Memory B cell (primary cell): ENCODE measurements at regions not wholly inside any gene's neighbourhood (a gene's known extent, or its start where the extent isn't known, plus 50 kb on each side); places are given as distances from the start of the nearest gene placed in this dataset.

ENCODE experiments used
- ATAC-seq: fragments of 150-1000 bp; cut with Tn5 transposase; 2 replicates; pipeline ENCODE4 v1.10.0; 2021; ENCODE audit warnings: low read depth, mild to moderate bottlenecking, moderate library complexity
- DNase-seq, 2 donors: peaks; one replicate each; pipeline ENCODE4 v3.0.0; 2022; ENCODE audit warnings: low spot score in 2 of 2
- H3K27ac Mint-ChIP-seq: one replicate; pipeline ENCODE4 v1.8.0; 2022; ENCODE audit warnings: mild to moderate bottlenecking, moderate library complexity, mixed read lengths
- H3K27me3 Mint-ChIP-seq: one replicate; pipeline ENCODE4 v1.8.0; 2022; ENCODE audit warnings: mixed read lengths
- H3K36me3 Mint-ChIP-seq: one replicate; pipeline ENCODE4 v1.8.0; 2022; ENCODE audit warnings: mild to moderate bottlenecking, mixed read lengths
- H3K4me1 Mint-ChIP-seq: one replicate; pipeline ENCODE4 v1.8.0; 2022; ENCODE audit warnings: mixed read lengths
- H3K4me3 Mint-ChIP-seq: one replicate; pipeline ENCODE4 v1.8.0; 2022; ENCODE audit warnings: mild to moderate bottlenecking, moderate library complexity, mixed read lengths
- H3K9me3 Mint-ChIP-seq: one replicate; pipeline ENCODE4 v1.8.0; 2022; ENCODE audit warnings: mixed read lengths

- DNase-seq = no peak
- peaks cover 18% of the 10 kb centered on the region for H3K36me3 Mint-ChIP-seq
- no peak for ATAC-seq
- no peak overlapping the region for H3K4me3 Mint-ChIP-seq
- H3K27ac Mint-ChIP-seq = no peak overlapping the region
- no peaks in the 10 kb centered on the region for H3K27me3 Mint-ChIP-seq
- no peaks in the 10 kb centered on the region for H3K9me3 Mint-ChIP-seq
- peaks cover 12% of the 10 kb centered on the region for H3K4me1 Mint-ChIP-seq
These were observed 71.6 kb downstream of the BOLA3 start for GRCh38 chr2:74076074-74076470.

GRCh38 chr2:74077636-74078035 is 70.1 kb downstream of the BOLA3 start:
- no peaks in the 10 kb centered on the region for H3K27me3 Mint-ChIP-seq
- no peak for DNase-seq

GRCh38 chr2:74078466-74078865 is 69.2 kb downstream of the BOLA3 start:
- ATAC-seq (no peak), DNase-seq (no peak)
- Mint-ChIP-seq H3K27me3 (no peaks in the 10 kb centered on the region), H3K4me3 (no peak overlapping the region), H3K9me3 (no peaks in the 10 kb centered on the region), H3K27ac (no peak overlapping the region), H3K36me3 (peaks cover 26% of the 10 kb centered on the region), H3K4me1 (peaks cover 9% of the 10 kb centered on the region)

More at GRCh38 chr2:74077636-74078035, 70.1 kb downstream of the BOLA3 start:
- Mint-ChIP-seq H3K36me3 (peaks cover 23% of the 10 kb centered on the region), H3K9me3 (no peaks in the 10 kb centered on the region), H3K4me1 (peaks cover 10% of the 10 kb centered on the region), H3K27ac (no peak overlapping the region), H3K4me3 (no peak overlapping the region)
- no peak for ATAC-seq

GRCh38 chr2:74079522-74080341 is 68.0 kb downstream of the BOLA3 start:
- Mint-ChIP-seq H3K9me3 (no peaks in the 10 kb centered on the region), H3K4me3 (peak overlapping the region; percentile 47), H3K36me3 (peaks cover 17% of the 10 kb centered on the region), H3K27ac (peak overlapping the region; percentile 76), H3K4me1 (peaks cover 9% of the 10 kb centered on the region), H3K27me3 (no peaks in the 10 kb centered on the region)
- DNase-seq (peak; percentile 21 to 30), ATAC-seq (peak; percentile 85)

- Mint-ChIP-seq H3K27me3 (no peaks in the 10 kb centered on the region), H3K9me3 (no peaks in the 10 kb centered on the region), H3K4me1 (peaks cover 9% of the 10 kb centered on the region), H3K36me3 (peaks cover 17% of the 10 kb centered on the region), H3K27ac (peak overlapping the region; percentile 76), H3K4me3 (peak overlapping the region; percentile 47)
- DNase-seq (no peak), ATAC-seq (peak; percentile 63)
These were observed 67.4 kb downstream of the BOLA3 start for GRCh38 chr2:74080346-74080745.

GRCh38 chr2:74081030-74081762 is 66.5 kb downstream of the BOLA3 start:
- Mint-ChIP-seq H3K4me3 (no peak overlapping the region), H3K4me1 (peaks cover 12% of the 10 kb centered on the region), H3K27me3 (no peaks in the 10 kb centered on the region), H3K9me3 (no peaks in the 10 kb centered on the region), H3K36me3 (peaks cover 20% of the 10 kb centered on the region), H3K27ac (no peak overlapping the region)
- ATAC-seq (no peak), DNase-seq (no peak)

- Mint-ChIP-seq H3K36me3 (peaks cover 18% of the 10 kb centered on the region), H3K27ac (no peak overlapping the region)
- no peak for DNase-seq
These were observed 66.0 kb downstream of the BOLA3 start for GRCh38 chr2:74081763-74082110.

GRCh38 chr2:74083750-74084149 is 64.0 kb downstream of the BOLA3 start:
- DNase-seq (no peak), ATAC-seq (no peak)
- Mint-ChIP-seq H3K27me3 (no peaks in the 10 kb centered on the region), H3K9me3 (no peaks in the 10 kb centered on the region), H3K4me3 (no peak overlapping the region), H3K4me1 (peaks cover 12% of the 10 kb centered on the region), H3K36me3 (peaks cover 22% of the 10 kb centered on the region), H3K27ac (no peak overlapping the region)

More at GRCh38 chr2:74081763-74082110, 66.0 kb downstream of the BOLA3 start:
- no peaks in the 10 kb centered on the region for H3K27me3 Mint-ChIP-seq
- peaks cover 12% of the 10 kb centered on the region for H3K4me1 Mint-ChIP-seq
- H3K9me3 Mint-ChIP-seq = no peaks in the 10 kb centered on the region
- ATAC-seq = no peak
- H3K4me3 Mint-ChIP-seq = no peak overlapping the region
